NT2/D1 (cell line): ENCODE measurements at regions not wholly inside any gene's neighbourhood (a gene's known extent, or its start where the extent isn't known, plus 50 kb on each side); places are given as distances from the start of the nearest gene placed in this dataset.

Experiments used
- SUZ12 ChIP-seq: IDR thresholded peaks from 2 replicates; pipeline ENCODE4 v1.6.1; 2011; ENCODE audit not compliant: insufficient read length, insufficient read depth; ENCODE audit errors: extremely low read depth
- YY1 ChIP-seq: IDR thresholded peaks from 2 replicates; pipeline ENCODE4 v1.6.1; 2011; ENCODE audit not compliant: insufficient read length, insufficient read depth
- ZNF274 ChIP-seq: IDR thresholded peaks from 2 replicates; pipeline ENCODE4 v1.6.1; 2011; ENCODE audit warnings: mild to moderate bottlenecking, low read depth, low read length

DNA sequence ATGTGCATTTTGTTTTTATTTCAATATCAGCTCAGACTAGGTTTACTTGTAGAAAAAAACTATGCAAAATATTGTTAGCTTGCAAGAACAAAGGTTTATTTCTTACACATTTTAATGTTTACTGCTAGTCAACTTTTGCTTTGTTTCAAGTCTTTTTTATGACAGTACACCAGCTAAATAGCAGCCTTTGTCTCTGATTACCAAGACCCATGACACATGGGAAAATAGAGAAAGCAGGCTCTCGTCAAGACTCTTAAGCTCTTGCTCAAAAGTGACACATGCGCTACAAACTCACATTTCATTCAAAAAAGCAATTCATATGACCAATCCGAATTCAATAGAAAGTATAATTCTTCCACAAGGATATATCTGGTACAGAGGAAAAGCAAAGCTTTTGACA, 642.3 kb upstream of the SLITRK1 start:
- no peak for TF ChIP-seq YY1
- TF ChIP-seq SUZ12 = no peak
- no peak for TF ChIP-seq ZNF274
